GM21526 (cell line): ENCODE measurements at regions not wholly inside any gene's neighbourhood (a gene's known extent, or its start where the extent isn't known, plus 50 kb on each side); places are given as distances from the start of the nearest gene placed in this dataset.

Experiments used
- ATAC-seq: cut with Tn5 transposase; IDR thresholded peaks from one replicate; pipeline ENCODE4 v1.9.1; 2021; ENCODE audit warnings: moderate library complexity; ENCODE audit not compliant: unreplicated experiment, low FRiP score

GRCh38 chr9:101796044-101796443 is 57.6 kb upstream of the GRIN3A start:
- no peak for ATAC-seq

- ATAC-seq = no peak
These were observed 56.7 kb upstream of the GRIN3A start for GRCh38 chr9:101795147-101795546.

- ATAC-seq = no peak
These were observed 54.0 kb upstream of the GRIN3A start for GRCh38 chr9:101792475-101792874.

- ATAC-seq = no peak
These were observed 53.5 kb upstream of the GRIN3A start for GRCh38 chr9:101791938-101792337.

- ATAC-seq = no peak
These were observed 53.1 kb upstream of the GRIN3A start for GRCh38 chr9:101791533-101791932.
